ENCODE measurements at regions not wholly inside any gene's neighbourhood (a gene's known extent, or its start where the extent isn't known, plus 50 kb on each side); places are given as distances from the start of the nearest gene placed in this dataset.

- WGBS, 2 donors = 76 to 77% methylated on average over 7 of the region's 7 CpGs
- peaks cover 0 to 5% (median 3%) of the 10 kb centered on the region in 3 donors for H3K4me1 ChIP-seq
- TF ChIP-seq POLR2A (IDR thresholded peaks at IDR 0.05) = no peak
Observed at GRCh38 chr6:43836507-43837240, 66.7 kb downstream of the VEGFA start.

More at GRCh38 chr6:43836507-43837240, 66.7 kb downstream of the VEGFA start:
- no peak overlapping the region for H3K27ac ChIP-seq
- no peaks in the 10 kb centered on the region for H3K36me3 ChIP-seq
- no peaks in the 10 kb centered on the region for H3K27me3 ChIP-seq
- no peak overlapping the region for H3K4me3 ChIP-seq
- no peaks in the 10 kb centered on the region for H3K9me3 ChIP-seq
- intact Hi-C loops (cut with DNase I) = no loop called here
- no peak for DNase-seq

Small RNAs in the stretch of these regions (small RNA-seq; reads per million reads assigned to genes)
- gene AL157371.1 = 0 reads per million in 4 donors

Data from esophagus squamous epithelium (tissue), 5 donors.